T-helper 2 cell treated with Interferon-gamma antibody and Interleukin-4, amounts not matched to agents 5 μg/mL and 100 μg/mL, for 36 hours (primary cell): ENCODE measurements at regions not wholly inside any gene's neighbourhood (a gene's known extent, or its start where the extent isn't known, plus 50 kb on each side); places are given as distances from the start of the nearest gene placed in this dataset.
A peak's percentile ranks its signal among the peaks of the same experiment; 100 is the strongest.
"Not testable (repeated sequence)": the region's sequence is repeated elsewhere in the genome, so short reads cannot be mapped to it uniquely, and the experiment has no call there.

Experiments
- DNase-seq: peaks from one replicate; pipeline ENCODE4 v3.0.0; 2021; ENCODE audit warnings: low spot score
- H3K27ac Mint-ChIP-seq: one replicate; pipeline ENCODE4 v1.8.0; 2021; ENCODE audit warnings: mild to moderate bottlenecking, mixed read lengths
- H3K27me3 Mint-ChIP-seq: one replicate; pipeline ENCODE4 v1.8.0; 2021; ENCODE audit warnings: low read depth, mixed read lengths
- H3K36me3 Mint-ChIP-seq: one replicate; pipeline ENCODE4 v1.8.0; 2021; ENCODE audit warnings: low read depth, mixed read lengths
- H3K4me1 Mint-ChIP-seq: one replicate; pipeline ENCODE4 v1.8.0; 2021; ENCODE audit warnings: low read depth, mixed read lengths
- H3K4me3 Mint-ChIP-seq: one replicate; pipeline ENCODE4 v1.8.0; 2022; ENCODE audit warnings: mild to moderate bottlenecking, moderate library complexity, mixed read lengths
- H3K9me3 Mint-ChIP-seq: one replicate; pipeline ENCODE4 v1.8.0; 2021; ENCODE audit warnings: mixed read lengths

- peaks cover 5% of the 10 kb centered on the region for H3K9me3 Mint-ChIP-seq
Observed at GRCh38 chr2:64273524-64274398, 129.5 kb upstream of the PELI1 start.

GRCh38 chr2:64274399-64275173, 130.4 kb upstream of the PELI1 start:
- Mint-ChIP-seq H3K36me3 (peaks cover 2% of the 10 kb centered on the region), H3K4me3 (no peak overlapping the region), H3K27ac (no peak overlapping the region), H3K4me1 (peaks cover 8% of the 10 kb centered on the region), H3K27me3 (peaks cover 2% of the 10 kb centered on the region), H3K9me3 (peaks cover 5% of the 10 kb centered on the region)
- DNase-seq = no peak

More at GRCh38 chr2:64273524-64274398, 129.5 kb upstream of the PELI1 start:
- Mint-ChIP-seq H3K27ac (no peak overlapping the region), H3K36me3 (peaks cover 2% of the 10 kb centered on the region), H3K4me1 (peaks cover 8% of the 10 kb centered on the region), H3K27me3 (peaks cover 4% of the 10 kb centered on the region), H3K4me3 (no peak overlapping the region)
- no peak for DNase-seq

GRCh38 chr2:64275174-64275466, 130.9 kb upstream of the PELI1 start:
- Mint-ChIP-seq H3K27ac (no peak overlapping the region), H3K27me3 (peaks cover 2% of the 10 kb centered on the region), H3K36me3 (peaks cover 2% of the 10 kb centered on the region), H3K4me1 (peaks cover 8% of the 10 kb centered on the region), H3K9me3 (peaks cover 5% of the 10 kb centered on the region), H3K4me3 (no peak overlapping the region)
- DNase-seq = no peak

- H3K4me1 Mint-ChIP-seq = peaks cover 8% of the 10 kb centered on the region
- peaks cover 2% of the 10 kb centered on the region for H3K27me3 Mint-ChIP-seq
- H3K36me3 Mint-ChIP-seq = no peaks in the 10 kb centered on the region
- H3K4me3 Mint-ChIP-seq = no peak overlapping the region
- H3K27ac Mint-ChIP-seq = no peak overlapping the region
- DNase-seq = no peak
- H3K9me3 Mint-ChIP-seq = no peaks in the 10 kb centered on the region
Observed at GRCh38 chr2:64276417-64277095, 132.3 kb upstream of the PELI1 start.

- Mint-ChIP-seq H3K27me3 (peaks cover 2% of the 10 kb centered on the region), H3K4me1 (peaks cover 8% of the 10 kb centered on the region), H3K9me3 (no peaks in the 10 kb centered on the region), H3K27ac (no peak overlapping the region), H3K36me3 (no peaks in the 10 kb centered on the region), H3K4me3 (no peak overlapping the region)
- no peak for DNase-seq
Observed at GRCh38 chr2:64277101-64277849, 133.1 kb upstream of the PELI1 start.

GRCh38 chr2:64280812-64281211, 136.6 kb upstream of the PELI1 start:
- not testable (repeated sequence) for H3K27me3 Mint-ChIP-seq, H3K9me3 Mint-ChIP-seq, H3K27ac Mint-ChIP-seq

GRCh38 chr2:64283006-64283570, 138.9 kb upstream of the PELI1 start:
- Mint-ChIP-seq H3K9me3 (no peaks in the 10 kb centered on the region), H3K27ac (no peak overlapping the region), H3K36me3 (no peaks in the 10 kb centered on the region), H3K27me3 (no peaks in the 10 kb centered on the region), H3K4me1 (no peaks in the 10 kb centered on the region), H3K4me3 (no peak overlapping the region)
- no peak for DNase-seq

More at GRCh38 chr2:64280812-64281211, 136.6 kb upstream of the PELI1 start:
- not testable (repeated sequence) for H3K36me3 Mint-ChIP-seq, H3K4me3 Mint-ChIP-seq, H3K4me1 Mint-ChIP-seq, DNase-seq

- H3K9me3 Mint-ChIP-seq = no peaks in the 10 kb centered on the region
- H3K36me3 Mint-ChIP-seq = no peaks in the 10 kb centered on the region
- H3K4me3 Mint-ChIP-seq = no peak overlapping the region
- H3K27ac Mint-ChIP-seq = no peak overlapping the region
- H3K4me1 Mint-ChIP-seq = no peaks in the 10 kb centered on the region
- peak; percentile 6 for DNase-seq
- no peaks in the 10 kb centered on the region for H3K27me3 Mint-ChIP-seq
Observed at GRCh38 chr2:64283641-64284361, 139.6 kb upstream of the PELI1 start.

- no peaks in the 10 kb centered on the region for H3K9me3 Mint-ChIP-seq
- H3K4me3 Mint-ChIP-seq = no peak overlapping the region
- DNase-seq = no peak
- no peaks in the 10 kb centered on the region for H3K27me3 Mint-ChIP-seq
- no peaks in the 10 kb centered on the region for H3K36me3 Mint-ChIP-seq
- no peaks in the 10 kb centered on the region for H3K4me1 Mint-ChIP-seq
- no peak overlapping the region for H3K27ac Mint-ChIP-seq
Observed at GRCh38 chr2:64284751-64285150, 140.5 kb upstream of the PELI1 start.

- Mint-ChIP-seq H3K4me1 (no peaks in the 10 kb centered on the region), H3K27ac (no peak overlapping the region), H3K27me3 (no peaks in the 10 kb centered on the region), H3K36me3 (no peaks in the 10 kb centered on the region), H3K4me3 (no peak overlapping the region), H3K9me3 (no peaks in the 10 kb centered on the region)
- no peak for DNase-seq
Observed at GRCh38 chr2:64287202-64287740, 143.1 kb upstream of the PELI1 start.

- Mint-ChIP-seq H3K4me1 (no peaks in the 10 kb centered on the region), H3K27ac (no peak overlapping the region), H3K9me3 (no peaks in the 10 kb centered on the region), H3K36me3 (no peaks in the 10 kb centered on the region), H3K4me3 (no peak overlapping the region), H3K27me3 (no peaks in the 10 kb centered on the region)
- DNase-seq = no peak
Observed at GRCh38 chr2:64288321-64289193, 144.3 kb upstream of the PELI1 start.

GRCh38 chr2:64289251-64289650, 145.0 kb upstream of the PELI1 start:
- no peaks in the 10 kb centered on the region for H3K4me1 Mint-ChIP-seq
- no peaks in the 10 kb centered on the region for H3K9me3 Mint-ChIP-seq
- H3K4me3 Mint-ChIP-seq = no peak overlapping the region
- H3K27me3 Mint-ChIP-seq = no peaks in the 10 kb centered on the region
- no peak for DNase-seq
- H3K36me3 Mint-ChIP-seq = no peaks in the 10 kb centered on the region
- no peak overlapping the region for H3K27ac Mint-ChIP-seq
